CD4-positive, alpha-beta T cell treated with Interleukin-15 for 1 hour (primary cell): ENCODE measurements at regions not wholly inside any gene's neighbourhood (a gene's known extent, or its start where the extent isn't known, plus 50 kb on each side); places are given as distances from the start of the nearest gene placed in this dataset.
A peak's percentile ranks its signal among the peaks of the same experiment; 100 is the strongest.

Source experiments
- DNase-seq: peaks from one replicate; pipeline ENCODE4 v3.0.0-alpha.2; 2020

DNA sequence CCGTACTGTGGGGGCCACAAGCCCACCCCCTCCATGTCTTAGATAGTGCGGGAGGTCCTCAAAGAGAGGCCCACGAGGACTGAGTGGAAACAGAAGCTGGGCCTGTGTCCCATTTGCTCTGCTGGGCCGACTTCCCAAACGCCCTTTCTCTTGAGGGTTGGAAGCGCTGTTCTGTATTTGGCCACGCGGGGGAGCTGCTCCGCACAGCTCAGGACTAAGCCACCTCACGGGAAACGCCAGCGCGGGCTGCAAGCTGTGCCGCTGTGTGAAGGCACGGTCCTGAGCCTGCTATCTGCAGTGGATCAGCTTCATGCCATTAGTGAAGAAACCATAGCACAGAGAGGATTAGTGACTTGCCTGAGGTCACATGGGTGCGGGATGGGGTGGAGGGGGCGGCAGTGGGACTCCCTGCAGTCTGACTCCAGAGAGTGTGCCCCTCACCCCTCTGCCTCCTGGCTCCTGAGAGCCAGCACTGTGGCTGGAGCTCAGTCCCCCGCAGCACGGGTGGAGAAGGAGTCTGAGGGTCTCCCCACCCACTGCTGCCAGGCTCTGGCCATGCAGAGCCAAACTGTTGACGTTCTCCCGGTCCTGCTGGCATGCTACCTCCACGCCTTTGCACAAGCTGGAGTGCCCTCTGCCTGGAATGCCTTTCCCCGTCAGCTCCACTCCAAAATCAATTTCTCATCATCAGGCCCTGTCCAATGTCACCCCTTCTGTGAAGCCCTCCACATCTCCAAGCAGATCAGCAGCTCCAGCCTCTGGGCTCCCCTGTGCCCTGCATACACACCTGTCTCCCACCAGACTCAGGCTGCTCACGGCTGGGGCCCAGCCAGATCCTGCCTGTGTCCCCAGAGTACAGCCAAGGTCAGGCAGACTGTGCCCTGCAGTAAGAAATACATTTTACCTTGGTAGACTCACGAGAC, 51.5 kb upstream of the LRRC32 start:
- DNase-seq = peak; percentile 64

DNA sequence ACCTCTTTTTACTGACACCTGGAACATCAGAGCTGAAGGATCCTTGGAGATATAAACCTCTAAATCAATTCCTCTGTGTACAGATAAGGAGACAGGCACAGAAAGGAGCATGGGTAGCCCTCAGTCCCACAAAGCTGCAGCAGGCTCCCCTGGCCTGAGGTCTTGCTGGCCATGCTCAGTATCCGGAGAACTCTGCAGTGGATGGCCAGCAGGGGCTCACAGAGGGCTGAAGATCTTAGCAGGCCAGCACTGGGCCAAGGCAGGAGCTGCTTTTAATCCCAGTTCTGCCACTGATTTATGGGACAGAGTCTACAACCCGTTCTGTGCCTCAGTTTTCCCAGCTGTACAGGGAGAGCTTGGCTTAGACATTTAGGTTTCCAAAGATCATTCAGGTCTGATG, 52.6 kb upstream of the LRRC32 start:
- DNase-seq = no peak

DNA sequence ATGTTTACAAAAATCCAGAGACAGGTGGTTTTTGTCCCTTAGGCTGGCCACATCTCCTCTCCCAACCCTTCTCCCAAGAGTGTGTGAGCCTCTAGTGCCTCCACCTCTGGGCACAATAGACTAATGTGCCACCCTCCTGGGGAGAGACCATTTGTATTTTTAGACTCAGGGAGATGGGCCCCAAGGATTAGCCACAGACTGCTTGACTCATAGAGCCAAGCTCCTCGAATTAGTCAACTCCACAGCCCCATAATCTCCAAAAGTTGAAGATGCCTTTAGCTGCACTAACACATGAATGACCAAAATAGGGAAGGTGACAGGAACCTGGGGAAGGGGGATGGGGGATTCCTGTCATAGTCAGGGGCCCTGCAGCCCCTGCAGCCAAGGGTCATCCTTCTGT, 53.0 kb upstream of the LRRC32 start:
- DNase-seq = no peak

DNA sequence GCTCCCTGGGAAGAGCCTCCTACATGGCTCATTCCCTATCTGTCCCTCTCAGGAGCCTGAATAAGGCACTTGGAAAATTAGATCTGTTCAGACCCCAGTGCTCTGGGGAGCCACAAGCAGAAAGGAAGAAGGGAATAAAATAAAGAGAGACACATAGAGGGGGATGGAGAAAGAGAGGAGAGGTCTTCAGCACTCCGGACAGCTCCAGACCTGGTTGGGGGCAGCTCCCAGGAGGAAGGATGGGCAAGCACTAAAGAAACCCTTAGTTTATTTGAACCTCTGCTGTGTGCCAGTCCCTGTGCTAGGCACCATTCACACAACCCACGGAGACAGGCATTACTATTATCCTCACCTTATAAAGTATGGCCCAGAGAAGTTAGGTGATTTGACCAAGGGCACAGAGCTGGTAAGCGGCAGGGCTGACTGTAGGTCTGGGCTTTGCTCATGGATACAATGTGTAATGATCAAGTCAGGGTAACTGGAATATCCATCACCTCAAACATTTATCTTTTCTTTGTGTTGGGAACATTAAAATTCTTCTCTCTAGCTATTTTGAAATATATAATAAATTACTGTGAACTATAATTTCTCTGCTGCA, 53.7 kb upstream of the LRRC32 start:
- no peak for DNase-seq

DNA sequence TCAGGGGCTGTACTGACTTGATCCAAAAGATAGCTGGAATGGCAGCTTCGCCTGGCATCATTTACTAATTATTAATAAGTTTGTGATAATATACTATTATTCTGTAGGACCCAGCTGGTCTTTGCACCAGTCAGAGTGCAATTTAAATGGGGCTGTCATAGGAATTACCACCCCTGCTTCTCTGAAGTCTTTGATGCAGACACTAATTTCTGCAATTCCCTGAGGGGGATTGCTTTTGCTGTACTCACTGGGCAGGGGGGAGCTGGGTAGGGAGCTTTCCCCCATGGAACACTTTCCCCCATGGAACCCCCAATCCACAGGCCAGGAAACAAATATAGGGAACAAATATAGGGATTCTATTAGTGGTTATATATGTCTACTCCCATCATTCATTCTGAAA, 54.9 kb upstream of the TSKU start:
- no peak for DNase-seq

DNA sequence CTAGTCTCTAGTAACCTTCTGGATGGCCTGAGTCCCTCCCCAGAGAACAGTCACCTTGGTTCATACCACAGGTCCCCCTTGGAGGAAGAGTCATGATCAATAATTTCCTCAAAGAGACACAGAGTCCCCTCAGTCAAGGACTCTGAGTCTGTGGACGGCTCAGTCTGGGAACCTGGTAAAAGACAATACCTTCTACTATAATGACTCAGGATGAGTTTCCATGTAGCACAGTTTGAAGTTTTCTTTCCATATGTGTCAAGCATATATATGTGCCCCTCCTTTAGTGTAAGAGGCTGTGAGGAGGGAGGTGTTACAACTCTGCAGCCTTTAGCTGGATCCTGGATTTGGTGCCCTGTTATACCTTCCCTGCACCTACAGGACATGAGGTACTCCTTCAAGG, 54.4 kb upstream of the TSKU start:
- no peak for DNase-seq

DNA sequence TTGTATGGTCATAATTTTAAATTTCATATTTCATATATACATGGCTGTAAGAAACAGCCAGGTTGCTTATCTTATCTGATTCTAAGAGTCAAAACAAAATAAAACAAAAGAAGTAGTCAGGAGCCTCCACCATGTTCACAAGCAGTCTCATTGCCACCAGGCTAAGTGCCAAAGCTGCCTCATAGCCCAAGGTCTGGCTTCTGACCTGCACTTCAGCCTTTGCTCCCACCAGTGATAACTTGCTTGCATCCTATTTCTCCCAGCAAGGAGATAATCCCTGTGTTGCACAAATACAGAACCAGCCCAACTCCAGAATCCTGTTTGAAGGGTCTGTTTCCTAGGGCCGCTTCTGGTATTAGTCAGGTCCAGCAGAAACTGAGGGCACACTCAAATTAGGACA, 53.9 kb upstream of the TSKU start:
- no peak for DNase-seq

DNA sequence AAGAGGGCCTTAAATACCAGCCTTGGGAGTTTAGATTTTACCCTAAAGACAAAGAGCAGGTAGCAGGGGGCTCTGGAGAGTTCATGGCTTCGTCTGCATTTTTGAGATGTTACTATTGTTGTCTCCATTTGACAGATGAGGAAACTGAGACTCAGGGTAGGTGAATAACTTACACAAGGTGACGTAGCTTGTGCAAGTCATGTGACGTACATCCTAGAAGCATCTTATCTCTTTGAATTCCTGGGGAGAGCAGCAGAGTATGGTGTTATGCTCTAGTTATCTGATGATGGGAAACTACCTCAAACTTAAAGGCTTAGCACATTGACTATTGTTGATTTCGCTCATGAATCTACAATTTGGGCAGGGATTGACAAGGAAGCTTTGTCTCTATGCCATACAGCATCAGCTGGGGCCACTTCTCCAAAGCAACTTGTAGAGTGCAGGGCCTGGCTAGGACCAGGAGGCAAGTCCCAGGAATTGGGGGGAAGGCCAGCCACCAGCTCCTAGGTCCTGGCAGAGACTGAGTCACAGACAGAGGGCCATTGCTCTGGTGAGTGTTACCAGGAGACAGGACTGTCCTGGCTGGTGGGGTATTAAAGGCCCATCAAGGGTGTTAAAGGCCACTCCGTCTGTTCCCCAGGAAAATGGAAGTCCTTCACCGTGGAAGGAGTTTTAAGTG, 52.1 kb upstream of the TSKU start:
- no peak for DNase-seq

DNA sequence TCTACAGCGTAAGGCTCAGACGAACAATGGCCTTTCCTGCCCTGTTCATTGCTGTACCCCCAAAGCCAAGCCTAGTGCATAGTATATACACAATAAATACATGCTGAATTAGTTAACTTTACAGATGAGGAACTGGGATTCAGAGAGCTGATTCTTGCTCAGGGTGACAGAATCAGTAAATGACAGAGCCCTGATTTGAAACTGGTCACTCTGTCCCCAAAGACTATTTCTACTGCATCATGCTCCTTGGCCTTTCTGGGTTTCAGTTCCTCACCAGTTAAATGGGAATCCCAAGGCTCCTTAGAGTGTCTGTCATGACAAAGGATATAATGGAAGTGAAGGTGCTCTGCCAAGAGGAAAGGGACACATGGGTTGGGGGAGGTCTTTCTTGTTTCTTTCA, 50.5 kb upstream of the TSKU start:
- DNase-seq = no peak
